Glutamatergic neuron (in vitro differentiated cells): ENCODE measurements at regions not wholly inside any gene's neighbourhood (a gene's known extent, or its start where the extent isn't known, plus 50 kb on each side); places are given as distances from the start of the nearest gene placed in this dataset.

Experiments used
- DNase-seq: peaks from one replicate; pipeline ENCODE4 v3.0.0; 2022
- H3K27ac Mint-ChIP-seq: one replicate; pipeline ENCODE4 v1.8.0; 2020; ENCODE audit warnings: mild to moderate bottlenecking, mixed read lengths, inconsistent platforms; ENCODE audit not compliant: unreplicated experiment
- H3K27me3 Mint-ChIP-seq: one replicate; pipeline ENCODE4 v1.8.0; 2020; ENCODE audit warnings: mild to moderate bottlenecking, moderate library complexity, mixed read lengths, inconsistent platforms; ENCODE audit not compliant: unreplicated experiment
- H3K36me3 Mint-ChIP-seq: one replicate; pipeline ENCODE4 v1.8.0; 2020; ENCODE audit warnings: mild to moderate bottlenecking, mixed read lengths, inconsistent platforms; ENCODE audit not compliant: unreplicated experiment
- H3K4me1 Mint-ChIP-seq: one replicate; pipeline ENCODE4 v1.8.0; 2020; ENCODE audit warnings: mild to moderate bottlenecking, low read depth, mixed read lengths, inconsistent platforms; ENCODE audit not compliant: unreplicated experiment
- H3K4me3 Mint-ChIP-seq: one replicate; pipeline ENCODE4 v1.8.0; 2020; ENCODE audit warnings: mild to moderate bottlenecking, mixed read lengths, inconsistent platforms; ENCODE audit not compliant: unreplicated experiment
- H3K9me3 Mint-ChIP-seq: one replicate; pipeline ENCODE4 v1.8.0; 2020; ENCODE audit warnings: mild to moderate bottlenecking, moderate library complexity, mixed read lengths, inconsistent platforms; ENCODE audit not compliant: unreplicated experiment
- TF ChIP-seq, protein P1 (sequence below): fragments of 200-600 bp; sonication (generic); IDR thresholded peaks from one replicate; pipeline ENCODE4 v1.5.0; 2021; ENCODE audit not compliant: partially characterized antibody, unreplicated experiment

DNA sequence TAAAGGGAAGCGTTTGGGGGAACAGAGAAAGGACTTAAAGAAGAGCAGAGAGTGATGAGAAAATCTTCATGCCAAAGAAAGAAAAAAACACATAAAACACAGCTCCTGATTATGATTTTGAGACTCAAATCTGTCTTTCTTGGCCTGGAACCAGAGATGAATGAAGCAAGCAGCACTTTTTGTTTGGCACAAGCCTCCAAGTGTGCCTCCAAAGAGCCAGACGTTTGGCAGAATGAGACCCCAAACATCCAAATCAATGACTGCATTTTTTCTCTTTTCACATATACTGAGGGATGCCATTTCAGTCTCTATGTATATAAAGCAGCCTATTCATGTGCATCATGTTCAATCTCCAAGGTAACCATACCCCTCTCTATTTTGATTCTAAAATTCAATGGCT, 424.2 kb downstream of the TUSC1 start:
- no peaks in the 10 kb centered on the region for H3K27me3 Mint-ChIP-seq
- H3K4me3 Mint-ChIP-seq = no peak overlapping the region
- no peaks in the 10 kb centered on the region for H3K4me1 Mint-ChIP-seq
- peaks cover 5% of the 10 kb centered on the region for H3K36me3 Mint-ChIP-seq
- no peak overlapping the region for H3K27ac Mint-ChIP-seq
- TF ChIP-seq, protein P1, sequence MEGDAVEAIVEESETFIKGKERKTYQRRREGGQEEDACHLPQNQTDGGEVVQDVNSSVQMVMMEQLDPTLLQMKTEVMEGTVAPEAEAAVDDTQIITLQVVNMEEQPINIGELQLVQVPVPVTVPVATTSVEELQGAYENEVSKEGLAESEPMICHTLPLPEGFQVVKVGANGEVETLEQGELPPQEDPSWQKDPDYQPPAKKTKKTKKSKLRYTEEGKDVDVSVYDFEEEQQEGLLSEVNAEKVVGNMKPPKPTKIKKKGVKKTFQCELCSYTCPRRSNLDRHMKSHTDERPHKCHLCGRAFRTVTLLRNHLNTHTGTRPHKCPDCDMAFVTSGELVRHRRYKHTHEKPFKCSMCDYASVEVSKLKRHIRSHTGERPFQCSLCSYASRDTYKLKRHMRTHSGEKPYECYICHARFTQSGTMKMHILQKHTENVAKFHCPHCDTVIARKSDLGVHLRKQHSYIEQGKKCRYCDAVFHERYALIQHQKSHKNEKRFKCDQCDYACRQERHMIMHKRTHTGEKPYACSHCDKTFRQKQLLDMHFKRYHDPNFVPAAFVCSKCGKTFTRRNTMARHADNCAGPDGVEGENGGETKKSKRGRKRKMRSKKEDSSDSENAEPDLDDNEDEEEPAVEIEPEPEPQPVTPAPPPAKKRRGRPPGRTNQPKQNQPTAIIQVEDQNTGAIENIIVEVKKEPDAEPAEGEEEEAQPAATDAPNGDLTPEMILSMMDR = no peak
- DNase-seq = no peak
- no peaks in the 10 kb centered on the region for H3K9me3 Mint-ChIP-seq

DNA sequence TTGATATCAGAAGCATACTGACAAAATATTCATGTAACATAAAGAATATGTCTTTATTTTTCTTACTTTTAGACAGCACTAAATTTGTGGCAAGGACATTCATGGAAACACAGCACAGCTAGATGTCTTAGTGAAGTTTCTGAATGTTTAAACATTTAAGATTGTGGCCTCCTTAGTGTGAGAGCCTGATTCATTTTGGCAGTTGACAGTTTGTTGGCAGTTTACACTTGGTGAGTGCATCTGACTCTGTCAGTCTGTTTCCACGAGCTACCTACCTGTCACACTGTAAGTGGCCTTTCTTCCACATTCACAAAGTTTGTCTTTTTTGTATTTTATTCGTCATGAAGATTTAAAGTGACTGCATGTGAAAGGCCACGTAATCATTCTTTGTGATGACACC, 436.8 kb downstream of the TUSC1 start:
- peaks cover 2% of the 10 kb centered on the region for H3K27me3 Mint-ChIP-seq
- H3K27ac Mint-ChIP-seq = no peak overlapping the region
- DNase-seq = no peak

DNA sequence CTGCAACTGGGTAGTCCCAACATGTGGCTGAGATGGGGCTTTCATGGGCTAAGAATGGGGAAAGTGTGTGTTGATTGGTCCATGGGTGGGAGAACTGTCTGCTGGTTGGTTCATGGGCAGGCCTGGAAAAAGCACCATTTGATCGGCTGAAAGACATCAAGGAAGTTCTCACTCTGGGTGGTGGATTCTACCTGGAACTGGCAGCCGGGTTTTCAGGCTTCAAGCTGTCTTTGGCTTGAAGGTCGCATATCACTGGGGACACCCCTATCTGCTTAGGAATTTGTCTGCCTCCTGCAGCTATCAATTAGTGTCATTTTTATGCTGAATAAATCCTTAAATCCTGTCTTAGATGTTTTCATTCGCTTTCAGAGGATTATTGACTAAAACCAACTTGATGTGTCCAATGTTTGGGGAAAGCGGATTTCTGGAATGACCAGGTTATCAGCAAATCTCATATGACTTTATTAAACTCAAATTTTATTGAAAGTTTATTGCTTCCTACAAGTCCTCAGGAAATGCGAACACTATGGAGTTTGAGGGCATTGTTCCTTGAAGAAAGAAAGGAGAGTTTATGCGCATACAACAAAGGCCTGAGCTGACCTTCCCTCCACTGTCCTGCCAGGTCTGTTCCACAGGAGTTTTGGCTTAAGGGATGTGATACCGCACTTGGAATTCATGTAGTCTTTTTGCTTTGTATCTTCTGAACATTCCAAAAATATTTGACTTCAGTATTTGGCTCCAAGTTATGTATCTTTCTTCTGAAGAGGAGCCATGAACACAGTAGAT, 451.1 kb downstream of the TUSC1 start:
- Mint-ChIP-seq H3K27ac (no peak overlapping the region), H3K27me3 (peaks cover 1% of the 10 kb centered on the region), H3K4me1 (no peaks in the 10 kb centered on the region), H3K9me3 (peaks cover 1% of the 10 kb centered on the region), H3K4me3 (no peak overlapping the region), H3K36me3 (peaks cover 13% of the 10 kb centered on the region)
- TF ChIP-seq, protein P1 = no peak
- no peak for DNase-seq

More for the DNA sequence above, 436.8 kb downstream of the TUSC1 start:
- no peaks in the 10 kb centered on the region for H3K4me1 Mint-ChIP-seq
- TF ChIP-seq, protein P1 = no peak
- no peaks in the 10 kb centered on the region for H3K9me3 Mint-ChIP-seq
- H3K36me3 Mint-ChIP-seq = no peaks in the 10 kb centered on the region
- no peak overlapping the region for H3K4me3 Mint-ChIP-seq

DNA sequence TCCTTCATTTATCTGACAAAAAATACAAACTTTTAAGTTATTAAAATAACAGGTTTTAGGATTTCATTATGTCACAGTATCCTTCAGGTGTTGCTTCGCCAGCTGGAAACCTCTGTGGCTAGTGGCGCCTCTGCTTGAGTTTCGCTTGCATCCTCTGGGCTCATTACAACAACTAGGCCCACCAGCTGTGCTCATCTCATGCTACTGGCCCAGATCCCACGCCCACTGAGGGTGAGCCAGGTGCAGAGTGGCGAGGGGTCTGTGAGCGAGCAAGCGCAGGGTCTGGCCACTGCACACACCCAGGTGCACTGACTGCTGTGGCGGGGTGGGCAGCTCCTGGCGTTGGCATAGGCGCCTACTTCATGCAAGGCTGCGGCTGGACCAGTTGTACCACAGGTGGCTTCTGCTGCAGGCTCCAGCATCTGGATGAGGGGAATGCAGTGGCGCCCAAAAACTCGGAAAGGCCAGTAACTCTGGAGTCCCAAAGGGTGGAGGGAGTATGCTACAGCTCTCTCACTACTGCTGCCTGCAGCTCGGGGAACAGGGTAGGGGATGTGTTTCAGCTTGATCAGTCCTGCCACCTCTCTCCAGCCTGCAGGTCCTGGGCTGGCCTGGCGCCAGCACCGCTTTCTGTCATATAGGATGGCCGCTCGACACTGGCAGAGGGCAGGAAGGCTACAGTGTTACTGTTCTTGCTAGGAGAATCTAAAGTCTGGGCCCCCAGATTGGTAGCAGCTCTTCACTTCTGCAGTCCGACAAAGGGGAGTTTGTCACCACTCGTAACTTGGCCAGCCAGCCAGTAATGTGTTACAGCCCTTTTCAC, 452.1 kb downstream of the TUSC1 start:
- Mint-ChIP-seq H3K27me3 (peaks cover 1% of the 10 kb centered on the region), H3K9me3 (peaks cover 1% of the 10 kb centered on the region), H3K36me3 (peaks cover 13% of the 10 kb centered on the region), H3K4me3 (no peak overlapping the region), H3K27ac (no peak overlapping the region), H3K4me1 (no peaks in the 10 kb centered on the region)
- no peak for DNase-seq
- TF ChIP-seq, protein P1 = no peak

DNA sequence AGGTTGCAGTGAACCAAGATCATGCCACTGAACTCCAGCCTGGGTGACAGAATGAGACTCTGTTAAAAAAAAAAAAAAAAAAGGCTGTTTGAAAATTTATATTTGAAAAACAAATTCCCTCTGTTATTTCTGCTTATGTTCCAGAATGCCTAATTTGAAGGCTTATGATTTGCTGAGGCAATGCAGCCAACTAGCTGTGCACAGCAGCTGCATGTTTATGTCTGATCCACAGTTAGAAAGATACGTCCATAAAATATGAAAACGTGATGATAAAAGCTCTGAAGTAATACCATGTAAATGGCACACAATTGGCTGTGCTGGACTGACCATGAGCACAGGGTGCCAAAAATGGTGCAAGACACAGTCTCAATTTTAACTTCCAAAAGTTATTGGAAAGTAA, 453.2 kb downstream of the TUSC1 start:
- TF ChIP-seq, protein P1 = no peak
- peaks cover 1% of the 10 kb centered on the region for H3K9me3 Mint-ChIP-seq
- H3K27me3 Mint-ChIP-seq = peaks cover 1% of the 10 kb centered on the region
- H3K4me3 Mint-ChIP-seq = no peak overlapping the region
- H3K27ac Mint-ChIP-seq = no peak overlapping the region
- peaks cover 2% of the 10 kb centered on the region for H3K36me3 Mint-ChIP-seq
- no peak for DNase-seq
- no peaks in the 10 kb centered on the region for H3K4me1 Mint-ChIP-seq
